HG02870 (cell line): ENCODE measurements at regions not wholly inside any gene's neighbourhood (a gene's known extent, or its start where the extent isn't known, plus 50 kb on each side); places are given as distances from the start of the nearest gene placed in this dataset.

ENCODE experiments used
- ATAC-seq: cut with Tn5 transposase; IDR thresholded peaks from one replicate; pipeline ENCODE4 v1.9.1; 2021; ENCODE audit warnings: mild to moderate bottlenecking, moderate library complexity; ENCODE audit not compliant: unreplicated experiment

DNA sequence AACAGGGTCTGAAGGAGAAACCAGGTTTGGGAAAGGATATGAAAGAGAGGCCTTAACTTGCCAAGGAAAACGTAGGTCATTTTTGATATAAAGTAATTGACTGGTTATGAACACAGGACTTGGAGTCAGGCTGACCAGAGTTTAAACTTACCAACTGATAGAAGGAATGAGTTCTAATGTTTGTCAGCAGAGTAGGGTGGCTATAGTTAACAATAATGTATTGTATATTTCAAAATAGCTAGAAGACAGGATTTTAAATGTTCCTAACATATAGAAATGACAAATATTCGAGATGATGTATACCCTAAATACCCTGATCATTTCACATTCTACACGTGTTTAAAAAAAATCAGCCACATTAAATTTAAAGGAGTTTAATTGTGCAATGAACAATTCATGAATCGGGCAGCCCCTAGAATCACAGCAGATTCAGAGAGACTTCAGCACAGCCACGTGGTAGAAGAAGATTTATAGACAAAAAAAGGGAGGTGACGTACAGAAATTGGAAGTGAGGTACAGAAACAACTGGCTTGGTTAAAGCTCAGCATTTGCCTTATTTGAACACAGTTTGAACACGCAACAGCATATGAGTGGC, 52.5 kb upstream of the PLEKHG7 start:
- no peak for ATAC-seq

DNA sequence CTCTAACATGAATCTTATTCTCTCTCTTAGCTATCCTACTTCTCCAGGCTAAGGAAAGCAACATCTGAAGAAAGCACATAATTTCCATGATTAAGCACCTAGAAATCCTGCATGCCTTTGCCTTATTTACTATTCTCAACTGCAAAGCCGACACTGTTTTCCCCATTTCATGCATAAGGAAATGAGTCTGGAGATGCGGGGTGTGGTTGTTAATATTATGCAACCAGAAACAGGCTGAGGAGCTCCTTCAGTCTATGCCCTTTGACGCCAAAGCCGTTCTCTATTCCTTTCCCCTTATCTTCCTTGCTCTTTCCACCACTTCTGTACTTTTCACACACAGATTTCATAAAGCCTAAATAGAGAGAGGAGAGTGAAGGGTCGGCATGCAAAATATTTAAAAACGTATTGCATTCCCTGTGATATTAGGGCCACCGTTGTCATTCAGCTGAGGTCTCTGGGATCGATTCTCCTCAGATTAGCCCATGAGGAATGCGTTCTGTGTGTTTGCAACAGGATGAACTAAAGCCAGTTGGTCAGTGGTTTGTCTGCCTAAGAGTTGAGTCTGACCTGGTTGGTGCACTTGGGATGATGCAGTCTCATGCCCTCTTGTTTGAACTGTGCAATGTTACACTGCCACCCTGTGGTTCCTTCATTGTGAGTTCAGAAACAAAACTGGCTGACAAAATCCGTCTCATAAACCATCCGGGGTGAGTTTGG, 53.1 kb upstream of the PLEKHG7 start:
- no peak for ATAC-seq

DNA sequence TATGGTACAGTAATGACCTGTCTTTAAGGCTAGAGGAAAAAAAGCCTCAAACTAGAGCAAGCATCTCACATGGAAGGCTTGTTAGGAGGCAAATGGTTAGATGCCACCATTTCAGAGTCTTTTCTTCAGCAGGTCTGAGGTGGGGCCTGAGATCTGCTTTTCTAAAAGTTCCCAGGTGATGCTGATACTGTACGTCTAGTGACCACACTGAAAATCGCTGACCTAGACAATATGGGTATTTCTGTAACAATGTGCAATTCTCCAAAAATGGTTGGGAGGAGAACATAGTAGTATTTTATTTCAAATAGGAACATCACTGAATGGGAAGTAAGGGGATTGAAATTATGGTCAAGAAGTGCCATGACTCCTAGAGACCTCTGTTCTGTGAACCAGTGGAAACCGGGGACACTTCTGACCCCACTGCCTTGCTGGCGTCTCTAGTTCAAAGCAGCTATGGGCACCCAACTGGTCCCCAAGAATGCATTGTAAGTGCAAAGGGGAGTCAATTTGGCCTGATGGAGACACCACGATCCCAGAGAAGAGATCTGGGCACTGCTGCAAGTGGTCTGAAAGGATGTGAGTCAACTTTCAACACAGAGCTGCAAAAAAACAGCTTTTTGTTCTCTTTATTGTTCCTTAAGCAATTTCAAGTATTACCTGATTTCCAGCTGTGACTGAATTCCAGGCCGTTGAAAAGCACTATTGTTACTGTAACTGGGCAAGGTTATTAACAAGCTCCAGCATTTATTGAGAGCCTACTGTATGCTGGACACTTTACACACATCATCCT, 54.4 kb upstream of the PLEKHG7 start:
- no peak for ATAC-seq

DNA sequence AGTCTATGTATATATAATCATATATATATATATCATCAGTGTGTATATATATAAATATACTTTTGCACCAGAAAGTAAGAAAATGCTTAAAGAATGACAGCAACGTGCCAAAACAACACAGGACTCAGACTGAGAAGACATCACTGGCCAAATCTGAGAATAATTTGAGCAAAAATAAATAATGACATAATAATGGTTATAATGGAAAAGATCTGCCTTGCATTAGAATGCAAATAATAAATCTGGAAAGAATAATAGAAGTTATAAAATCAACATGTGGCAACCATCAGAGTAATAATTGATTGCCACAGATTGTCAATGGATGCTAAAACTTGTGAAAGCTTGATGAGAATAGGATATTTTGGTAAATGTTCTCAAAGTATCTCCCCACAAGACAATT, 61.5 kb upstream of the PLEKHG7 start:
- ATAC-seq: no peak

DNA sequence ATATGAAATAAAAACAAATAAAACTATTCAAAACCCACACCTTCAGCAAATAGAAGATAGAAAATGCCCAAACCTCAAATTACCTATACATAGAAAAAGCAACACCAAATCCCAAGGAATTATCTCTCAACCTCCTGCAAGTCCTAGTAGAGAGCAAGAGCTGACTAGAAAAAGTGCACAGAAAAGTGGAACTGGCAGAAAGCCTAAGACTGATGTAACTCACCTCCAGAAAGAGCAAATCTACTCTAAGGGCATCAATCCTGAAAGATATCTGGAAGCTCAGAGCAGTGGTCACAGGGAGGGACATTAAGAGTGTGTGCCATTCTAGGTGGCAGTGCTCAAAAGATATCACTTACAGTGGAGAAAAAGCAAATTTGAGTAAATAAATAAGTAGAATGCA, 62.1 kb upstream of the PLEKHG7 start:
- no peak for ATAC-seq

DNA sequence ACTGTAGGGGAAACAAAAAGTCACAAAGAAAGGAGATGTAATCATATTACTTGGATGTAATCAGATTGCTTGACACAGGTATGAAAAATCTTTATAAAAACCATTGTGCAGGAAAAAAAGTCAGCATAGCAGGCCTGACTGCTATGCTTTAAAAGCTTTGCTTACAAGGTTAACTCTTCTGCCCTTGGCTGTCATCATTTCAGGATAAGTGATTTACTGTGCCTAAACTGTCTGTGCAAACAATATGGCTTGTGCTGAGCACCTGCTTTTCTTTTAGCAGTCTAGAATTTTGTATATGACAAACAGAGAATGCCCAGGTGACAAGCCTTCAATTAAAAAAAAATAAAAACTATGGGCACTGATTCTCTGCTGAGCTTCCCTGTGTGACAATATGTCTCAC, 63.8 kb upstream of the PLEKHG7 start:
- no peak for ATAC-seq

DNA sequence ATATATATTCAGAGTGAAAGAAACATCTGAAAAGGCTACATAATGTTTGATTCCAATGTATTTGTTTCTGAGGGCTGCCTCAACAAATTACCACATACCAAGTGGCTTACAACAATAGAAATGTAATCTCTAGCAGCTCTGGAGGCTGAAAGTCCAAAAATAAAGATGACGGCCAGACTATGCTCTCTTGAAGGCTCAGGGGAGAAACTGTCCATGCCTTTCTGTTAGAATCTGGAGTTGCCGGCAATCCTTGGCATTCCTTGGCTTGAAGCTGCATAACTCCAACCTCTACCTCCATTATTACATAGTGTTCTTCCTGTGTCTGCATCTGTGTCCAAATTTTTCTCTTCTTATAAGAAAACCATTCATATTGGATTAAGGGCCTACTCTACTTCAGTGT, 68.1 kb upstream of the PLEKHG7 start:
- ATAC-seq: no peak

DNA sequence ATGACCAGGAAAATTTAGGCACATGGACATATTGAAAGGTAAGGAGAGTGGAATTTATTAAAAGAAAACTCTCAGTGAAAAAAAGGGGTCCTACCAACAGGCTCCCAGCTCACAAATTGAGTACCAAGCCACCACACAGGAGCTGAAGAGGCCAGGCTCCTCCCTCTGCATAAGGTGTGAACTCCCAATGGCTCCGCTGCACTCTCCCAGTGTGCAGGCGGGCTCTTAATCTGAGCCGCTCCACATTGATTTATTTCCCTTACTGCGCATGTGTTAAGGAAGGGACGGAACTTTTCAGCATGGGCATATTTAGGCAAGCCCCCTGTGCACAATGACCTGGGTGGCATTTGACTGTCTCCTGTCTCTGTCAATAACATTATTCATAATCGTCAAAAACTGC, 68.6 kb upstream of the PLEKHG7 start:
- no peak for ATAC-seq

DNA sequence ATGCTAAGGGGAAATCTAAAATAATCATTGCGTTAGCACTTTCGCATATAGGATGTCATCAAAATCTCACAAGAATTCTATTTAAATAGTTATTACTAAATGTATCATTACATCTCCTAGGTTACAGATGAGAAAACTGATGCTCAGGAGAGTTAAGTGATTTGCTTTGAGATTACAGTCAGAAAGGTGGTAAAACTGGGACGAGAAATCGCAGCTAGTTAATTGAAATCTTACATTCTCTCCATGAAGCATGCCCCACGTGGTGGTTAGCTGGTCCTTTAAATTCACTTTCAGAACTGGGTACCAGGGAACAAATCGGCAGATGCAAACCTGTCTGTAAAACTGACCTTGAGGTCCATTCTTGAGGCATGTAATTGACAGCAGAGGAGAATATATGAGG, 71.8 kb upstream of the PLEKHG7 start:
- ATAC-seq: no peak

DNA sequence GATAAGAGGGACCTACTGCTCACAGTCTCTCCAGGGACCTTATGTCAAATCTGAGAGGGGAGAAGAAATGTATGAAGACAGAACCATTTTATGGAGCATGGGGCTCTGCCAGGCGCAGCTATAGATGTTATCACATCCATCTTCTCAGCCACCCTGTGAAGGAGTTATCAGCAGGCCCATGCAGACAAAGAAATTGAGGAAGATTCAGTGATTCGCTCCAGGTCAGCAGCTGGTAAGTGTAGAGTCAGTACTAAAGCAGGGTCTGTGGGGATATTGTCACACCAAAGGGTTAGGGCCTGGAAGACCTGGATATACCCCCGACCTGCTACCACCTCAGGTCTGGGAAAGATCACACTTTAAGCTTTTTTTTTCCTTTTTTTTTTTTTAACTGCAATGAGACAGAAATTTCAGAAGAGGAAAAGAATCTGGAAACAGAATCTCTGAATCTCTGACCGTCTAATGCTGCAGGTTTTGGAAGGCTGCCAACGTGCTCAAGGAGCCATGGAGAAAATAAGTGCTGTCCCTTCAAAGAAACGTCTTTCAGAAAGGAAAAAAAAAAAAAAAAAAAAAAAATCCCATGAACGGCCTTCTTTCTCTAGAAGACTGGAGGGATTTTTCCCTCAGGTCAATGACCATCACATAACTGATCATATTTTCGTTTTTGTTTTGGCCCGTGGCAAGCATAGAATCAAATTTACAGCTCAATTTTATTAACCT, 73.3 kb upstream of the PLEKHG7 start:
- no peak for ATAC-seq

DNA sequence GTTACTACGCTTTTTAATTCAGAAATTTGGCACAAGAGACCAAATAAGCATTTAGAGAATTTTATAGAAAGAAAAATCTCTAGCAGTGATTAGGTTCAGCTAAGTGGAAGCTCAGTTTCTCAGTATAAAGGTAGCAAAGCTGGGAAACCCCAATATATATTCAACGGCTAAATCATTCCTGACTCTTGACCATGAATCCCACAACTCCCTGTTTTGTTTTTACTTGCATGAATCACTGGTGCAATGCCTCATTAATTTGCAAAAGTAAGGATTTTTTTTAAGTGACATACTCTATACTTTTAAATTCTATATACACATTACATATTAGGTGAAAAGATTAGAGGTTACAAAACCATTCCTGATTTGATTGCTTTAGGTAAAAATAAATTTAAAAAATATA, 74.3 kb upstream of the PLEKHG7 start:
- ATAC-seq: no peak

DNA sequence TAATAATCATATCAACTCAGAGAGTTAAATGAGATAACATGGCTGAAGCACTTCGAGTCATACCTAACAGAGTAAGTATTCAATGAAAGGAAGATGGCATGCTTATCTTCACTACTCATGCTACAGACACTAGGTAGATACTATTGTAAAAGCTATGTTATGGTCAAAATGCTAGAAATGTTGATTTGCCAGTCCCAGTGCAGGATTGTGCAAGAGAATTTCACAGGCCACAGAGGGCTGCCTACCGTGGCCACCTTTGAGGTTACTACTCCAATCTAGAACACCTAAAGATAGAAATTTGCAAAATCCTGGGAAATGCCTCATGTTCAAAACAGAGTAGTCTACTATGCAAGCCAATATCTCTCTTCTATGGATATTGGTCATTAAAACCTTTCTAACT, 75.3 kb upstream of the PLEKHG7 start:
- no peak for ATAC-seq

DNA sequence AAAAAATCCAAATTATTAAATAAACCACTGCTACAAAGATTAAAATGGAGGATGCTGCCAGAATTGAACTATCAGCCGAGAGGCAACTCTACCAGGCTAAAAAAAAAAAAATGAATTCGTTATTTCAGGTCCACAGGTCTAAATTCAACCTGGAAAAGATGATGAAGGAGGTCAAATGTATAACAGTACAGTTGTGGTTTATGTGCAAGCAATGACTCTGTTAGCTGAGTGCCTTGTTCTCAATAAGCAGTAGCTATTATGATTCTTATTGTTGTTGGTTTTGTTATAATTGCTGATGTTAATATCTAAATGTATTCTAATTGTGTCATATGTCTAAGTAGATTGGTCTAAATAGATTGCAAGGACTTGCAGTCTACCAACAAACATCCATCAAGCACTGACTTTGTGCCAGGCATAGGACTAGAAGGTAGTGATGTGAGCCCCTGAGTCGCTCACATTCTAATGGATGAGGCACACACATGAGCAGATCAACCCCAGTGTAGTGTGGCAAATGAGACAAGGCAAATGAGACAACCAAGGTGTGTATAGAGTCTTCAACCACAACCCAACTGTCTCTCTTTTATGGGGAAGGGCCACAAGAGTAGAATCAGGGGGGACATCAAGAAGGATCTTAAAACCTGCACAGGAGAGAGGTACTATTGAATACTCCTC, 77.0 kb upstream of the PLEKHG7 start:
- no peak for ATAC-seq

DNA sequence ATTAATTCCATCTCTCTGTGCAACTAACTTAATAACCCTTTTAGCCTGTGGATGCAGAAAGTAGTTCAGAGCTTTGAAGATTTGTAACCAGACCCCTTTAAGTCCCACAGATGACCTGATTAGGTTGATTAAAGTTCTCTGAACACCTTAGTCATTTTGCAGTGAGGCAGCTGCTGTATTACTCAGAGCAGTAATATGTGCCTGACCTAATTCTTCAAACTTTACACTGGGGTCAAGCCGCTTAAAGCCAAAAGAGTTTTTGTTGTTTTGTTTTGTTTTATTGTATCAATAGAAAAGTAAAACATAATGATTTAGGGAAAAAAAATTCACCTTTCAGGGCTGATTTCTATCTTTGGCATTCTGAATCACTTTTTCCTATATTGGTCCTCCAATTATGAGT, 78.6 kb upstream of the PLEKHG7 start:
- ATAC-seq: no peak

DNA sequence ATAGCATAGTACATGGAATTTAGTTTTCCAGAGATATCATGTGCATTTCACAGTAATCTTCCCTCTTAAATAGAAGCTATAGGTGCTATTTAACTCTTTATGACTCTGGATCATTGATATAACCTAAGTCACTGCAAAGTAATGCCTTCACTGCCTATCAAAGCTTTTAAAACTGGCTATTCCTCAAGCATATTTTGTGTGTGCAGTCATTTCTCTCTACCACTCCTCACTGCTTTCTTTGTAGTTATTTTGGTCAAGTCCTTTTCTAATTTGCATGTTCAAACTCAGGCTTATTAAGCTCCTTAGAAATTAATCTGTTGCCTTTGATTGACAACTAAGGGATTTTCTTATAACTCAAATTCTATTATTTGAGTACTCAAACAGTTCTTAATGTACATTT, 79.4 kb upstream of the PLEKHG7 start:
- ATAC-seq: no peak

DNA sequence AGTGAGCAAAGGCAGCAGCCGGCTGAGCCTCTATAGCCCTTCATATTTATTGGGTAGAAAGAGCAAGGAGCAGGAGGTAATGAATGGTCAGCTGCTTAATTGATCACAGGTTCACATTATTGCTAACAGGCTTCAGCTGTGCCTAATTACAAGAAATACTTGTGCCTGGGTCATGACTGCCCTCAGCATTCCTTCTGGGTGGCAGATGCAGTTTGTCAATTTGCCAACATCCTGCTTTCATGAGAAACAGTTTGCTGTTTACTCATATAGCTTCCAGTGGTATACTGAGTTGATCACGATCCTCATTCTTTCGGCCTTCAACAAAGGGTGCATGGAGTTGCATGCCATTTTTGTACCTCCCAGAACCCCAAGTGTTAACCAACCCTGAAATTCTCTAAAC, 81.0 kb upstream of the PLEKHG7 start:
- no peak for ATAC-seq

DNA sequence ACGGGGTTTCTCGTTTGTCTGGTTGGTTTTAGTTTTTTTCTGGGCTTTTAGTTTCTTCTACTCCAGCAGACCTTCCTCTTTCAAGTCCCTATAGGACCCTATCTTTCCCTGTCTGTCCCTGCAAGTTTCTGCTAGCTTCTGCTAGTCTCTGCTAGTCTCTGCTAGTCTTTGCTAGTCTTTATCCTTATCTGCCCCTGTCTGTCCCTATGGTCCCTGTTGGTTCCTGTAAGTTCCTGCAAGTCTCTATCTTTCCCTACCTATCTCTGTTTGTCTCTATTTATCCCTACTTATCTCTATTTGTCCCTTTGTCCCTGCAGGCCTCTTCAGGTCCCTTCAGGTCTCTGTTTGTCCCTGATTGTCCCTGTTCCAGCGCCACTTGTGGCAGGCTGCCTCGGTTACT, 81.5 kb upstream of the PLEKHG7 start:
- no peak for ATAC-seq

DNA sequence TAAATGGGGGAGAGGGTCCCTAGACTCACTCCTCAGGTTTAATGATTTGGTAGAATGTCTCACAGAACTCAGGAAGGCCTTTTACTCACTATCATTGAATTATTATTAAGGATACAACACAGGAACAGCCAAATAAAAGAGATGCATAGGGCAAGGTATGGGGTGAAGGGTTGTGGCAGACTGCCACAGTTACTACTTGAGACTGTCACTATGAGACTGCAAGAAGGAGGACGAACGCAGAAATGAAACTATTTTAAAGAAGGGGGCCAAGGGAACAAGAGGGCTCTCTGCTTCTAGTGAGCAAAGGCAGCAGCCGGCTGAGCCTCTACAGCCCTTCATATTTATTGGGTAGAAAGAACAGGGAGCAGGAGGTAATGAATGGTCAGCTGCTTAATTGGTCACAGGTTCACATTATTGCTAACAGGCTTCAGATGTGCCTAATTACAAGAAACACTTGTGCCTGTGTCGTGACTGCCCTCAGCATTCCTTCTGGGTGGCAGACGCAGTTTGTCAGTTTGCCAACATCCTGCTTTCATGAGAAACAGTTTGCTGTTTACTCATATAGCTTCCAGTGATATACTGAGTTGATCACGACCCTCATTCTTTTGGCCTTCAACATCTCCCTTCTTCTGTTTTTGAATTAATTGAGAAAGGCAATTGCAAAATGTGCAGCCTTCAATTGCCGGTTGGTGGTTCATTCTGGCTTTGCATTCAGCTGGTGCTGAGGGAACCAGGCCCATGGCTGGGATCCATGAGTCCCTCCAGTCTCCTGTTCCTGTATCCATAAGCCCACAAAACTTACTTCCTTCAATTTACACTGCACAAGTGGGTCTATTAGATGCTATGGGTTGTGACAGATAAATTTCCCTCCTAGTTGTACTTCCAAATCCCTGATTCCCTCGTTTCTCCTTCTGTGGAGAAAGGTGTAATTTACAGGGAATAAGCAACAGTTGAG, 82.8 kb upstream of the PLEKHG7 start:
- no peak for ATAC-seq

DNA sequence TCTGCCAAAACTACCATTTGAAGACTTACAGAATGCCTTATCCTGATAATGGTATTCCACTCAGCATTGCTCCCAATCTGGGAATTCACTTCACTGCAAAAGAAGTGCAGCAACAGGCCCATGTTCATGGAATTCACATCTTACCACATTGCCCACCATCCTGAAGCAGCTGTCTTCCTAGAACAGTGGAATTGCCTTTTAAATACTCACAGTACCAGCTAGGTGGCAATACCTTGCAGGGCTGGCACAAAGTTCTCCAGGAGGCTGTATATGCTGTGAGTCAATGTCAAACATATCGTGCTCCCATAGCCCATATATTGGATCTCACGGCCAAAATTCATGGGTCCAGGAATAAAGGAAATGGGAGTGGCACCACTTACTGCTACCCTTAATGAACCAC, 83.8 kb upstream of the PLEKHG7 start:
- ATAC-seq: no peak

DNA sequence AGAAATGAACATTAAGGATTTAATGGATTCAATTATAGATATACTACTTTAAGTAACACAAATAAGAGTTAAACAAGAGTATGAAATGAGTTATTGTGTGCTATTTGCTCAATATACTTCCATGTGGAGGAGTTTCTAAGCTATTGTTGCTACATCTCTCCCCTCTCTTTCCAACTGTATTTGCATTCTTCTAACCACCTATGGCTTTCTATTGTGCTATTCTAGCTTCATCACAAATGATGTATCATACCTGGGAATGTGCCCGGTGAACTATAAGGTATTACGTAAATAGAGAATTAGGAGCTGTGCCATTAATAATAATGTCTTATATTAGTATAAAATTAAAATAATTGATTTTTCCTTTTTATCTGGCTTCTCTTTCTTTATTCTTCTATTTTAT, 87.1 kb upstream of the PLEKHG7 start:
- no peak for ATAC-seq
